22Rv1 (cell line): ENCODE measurements at regions not wholly inside any gene's neighbourhood (a gene's known extent, or its start where the extent isn't known, plus 50 kb on each side); places are given as distances from the start of the nearest gene placed in this dataset.

ENCODE experiments used
- ZFX ChIP-seq: fragments of 450-650 bp; IDR thresholded peaks from 2 replicates; pipeline ENCODE4 v1.6.1; 2017; ENCODE audit warnings: antibody characterized with exemption, borderline replicate concordance
- TF ChIP-seq, protein P1 (sequence below): fragments of 450-650 bp; IDR thresholded peaks from 2 replicates; pipeline ENCODE4 v1.5.1; 2017; ENCODE audit warnings: mild to moderate bottlenecking

DNA sequence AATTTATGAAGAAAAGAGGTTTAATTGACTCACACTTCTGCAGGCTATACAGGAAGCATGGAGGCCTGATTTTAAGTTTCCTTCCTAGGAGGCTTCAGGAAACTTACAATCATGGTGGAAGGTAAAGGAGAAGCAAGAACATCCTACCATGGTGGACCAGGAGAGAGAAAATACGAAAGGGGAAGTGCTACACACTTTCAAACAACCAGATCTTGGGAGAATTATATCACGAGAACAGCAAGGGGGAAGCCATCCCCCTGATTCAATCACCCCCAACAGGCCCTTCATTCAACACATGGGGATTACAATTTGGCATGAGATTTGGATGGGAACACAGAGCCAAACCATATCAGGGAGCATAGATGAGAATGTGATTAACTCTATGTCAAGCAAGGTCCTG, 121.0 kb downstream of the MTHFS start:
- TF ChIP-seq, protein P1, sequence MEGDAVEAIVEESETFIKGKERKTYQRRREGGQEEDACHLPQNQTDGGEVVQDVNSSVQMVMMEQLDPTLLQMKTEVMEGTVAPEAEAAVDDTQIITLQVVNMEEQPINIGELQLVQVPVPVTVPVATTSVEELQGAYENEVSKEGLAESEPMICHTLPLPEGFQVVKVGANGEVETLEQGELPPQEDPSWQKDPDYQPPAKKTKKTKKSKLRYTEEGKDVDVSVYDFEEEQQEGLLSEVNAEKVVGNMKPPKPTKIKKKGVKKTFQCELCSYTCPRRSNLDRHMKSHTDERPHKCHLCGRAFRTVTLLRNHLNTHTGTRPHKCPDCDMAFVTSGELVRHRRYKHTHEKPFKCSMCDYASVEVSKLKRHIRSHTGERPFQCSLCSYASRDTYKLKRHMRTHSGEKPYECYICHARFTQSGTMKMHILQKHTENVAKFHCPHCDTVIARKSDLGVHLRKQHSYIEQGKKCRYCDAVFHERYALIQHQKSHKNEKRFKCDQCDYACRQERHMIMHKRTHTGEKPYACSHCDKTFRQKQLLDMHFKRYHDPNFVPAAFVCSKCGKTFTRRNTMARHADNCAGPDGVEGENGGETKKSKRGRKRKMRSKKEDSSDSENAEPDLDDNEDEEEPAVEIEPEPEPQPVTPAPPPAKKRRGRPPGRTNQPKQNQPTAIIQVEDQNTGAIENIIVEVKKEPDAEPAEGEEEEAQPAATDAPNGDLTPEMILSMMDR: no peak
- TF ChIP-seq ZFX: no peak
